Caco-2 (cell line): ENCODE measurements at regions not wholly inside any gene's neighbourhood (a gene's known extent, or its start where the extent isn't known, plus 50 kb on each side); places are given as distances from the start of the nearest gene placed in this dataset.

Experiments used
- BruUV-seq: library from RNA; stranded (reverse); fragments of 400-500 nt; replicated peaks from 2 replicates; lab custom pipeline; 2021; lab: Mats Ljungman, UMichigan
- CTCF ChIA-PET: fragments of 300-600 bp; sonication (Branson Sonifier 250); formaldehyde crosslinking; loops from one replicate; lab custom pipeline; 2022; ENCODE audit warnings: antibody characterized with exemption; lab: Charles Lee
- POLR2A ChIA-PET: fragments of 300-600 bp; sonication (Branson Sonifier 250); formaldehyde crosslinking; loops from one replicate; lab custom pipeline; 2022; ENCODE audit warnings: antibody characterized with exemption; lab: Charles Lee
- DNase-seq, 2 experiments: peaks; one replicate each; pipeline versions ENCODE4 v3.0.0 to v3.0.0-alpha.2; 2020 to 2022
- H3K27me3 ChIP-seq: replicated peaks from 2 replicates; pipeline ENCODE4 v1.6.0; 2011; ENCODE audit warnings: low read length; ENCODE audit not compliant: control insufficient read depth, insufficient read depth
- H3K36me3 ChIP-seq: 2 replicates; pipeline ENCODE4 v1.5.1; 2011; ENCODE audit warnings: low read length; ENCODE audit not compliant: control insufficient read depth, insufficient read depth
- H3K4me1 ChIP-seq: fragments of 250-450 bp; sonication (Bioruptor Pico); 2 replicates; pipeline ENCODE4 v1.5.1; 2020; ENCODE audit warnings: mild to moderate bottlenecking
- H3K4me3 ChIP-seq: 2 replicates; pipeline ENCODE4 v1.5.1; 2011; ENCODE audit warnings: low read depth, mild to moderate bottlenecking, control low read depth, low read length
- H3K9me3 ChIP-seq: fragments of 250-450 bp; sonication (Bioruptor Pico); 2 replicates; pipeline ENCODE4 v1.5.1; 2020; ENCODE audit warnings: mild to moderate bottlenecking, moderate library complexity
- H3K27ac Mint-ChIP-seq: one replicate; pipeline ENCODE4 v1.8.0; 2022; ENCODE audit warnings: mixed read lengths; ENCODE audit not compliant: unreplicated experiment
- H3K27me3 Mint-ChIP-seq: one replicate; pipeline ENCODE4 v1.8.0; 2022; ENCODE audit warnings: mixed read lengths; ENCODE audit not compliant: insufficient read depth, unreplicated experiment
- H3K36me3 Mint-ChIP-seq: one replicate; pipeline ENCODE4 v1.8.0; 2022; ENCODE audit warnings: mild to moderate bottlenecking, mixed read lengths; ENCODE audit not compliant: insufficient read depth, unreplicated experiment
- H3K4me1 Mint-ChIP-seq: one replicate; pipeline ENCODE4 v1.8.0; 2022; ENCODE audit warnings: low read depth, mixed read lengths; ENCODE audit not compliant: unreplicated experiment
- H3K4me3 Mint-ChIP-seq: one replicate; pipeline ENCODE4 v1.8.0; 2022; ENCODE audit warnings: mild to moderate bottlenecking, moderate library complexity, mixed read lengths; ENCODE audit not compliant: unreplicated experiment
- H3K9me3 Mint-ChIP-seq: one replicate; pipeline ENCODE4 v1.8.0; 2022; ENCODE audit warnings: mixed read lengths; ENCODE audit not compliant: unreplicated experiment
- intact Hi-C: fragments of 100-400 bp; cut with micrococcal nuclease; formaldehyde crosslinking; loops from one replicate; pipeline ENCODE4 v1.10.0; 2022; ENCODE audit not compliant: unreplicated experiment
- TF ChIP-seq, protein P1 (sequence below), 2 experiments: fragments of 200-600 bp in 1 of 2; IDR thresholded peaks; 1 replicate in 1 of 2; 2 replicates in 1 of 2; pipeline versions ENCODE4 v1.5.1 to v1.8.0; 2011 to 2022; ENCODE audit warnings: antibody characterized with exemption in 1 of 2, control low read depth in 1 of 2, inconsistent platforms in 1 of 2, low read depth in 1 of 2, low read length in 1 of 2, mild to moderate bottlenecking in 1 of 2, moderate library complexity in 1 of 2; ENCODE audit not compliant: insufficient read depth in 1 of 2, severe bottlenecking in 1 of 2, unreplicated experiment in 1 of 2

DNA sequence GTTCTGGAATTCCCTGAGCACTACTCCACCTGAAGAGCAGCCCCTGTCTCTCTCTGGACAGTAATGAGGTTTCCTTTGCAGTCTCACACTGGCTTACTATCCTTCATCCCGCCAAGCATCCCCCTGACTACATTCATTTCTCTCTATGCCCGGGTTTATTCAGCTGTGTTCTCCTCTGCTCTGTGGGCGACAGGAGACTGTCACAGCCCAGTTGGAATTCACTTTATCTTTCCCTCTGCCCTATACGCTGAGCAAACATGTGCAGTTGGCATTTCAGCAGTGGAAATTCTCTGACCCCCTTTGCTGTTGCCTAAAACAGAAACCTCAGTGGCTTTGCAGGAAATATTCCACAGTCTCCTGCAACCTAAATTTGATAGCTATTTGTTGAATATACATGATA, 83.5 kb upstream of the MAX start:
- no peak for DNase-seq

DNA sequence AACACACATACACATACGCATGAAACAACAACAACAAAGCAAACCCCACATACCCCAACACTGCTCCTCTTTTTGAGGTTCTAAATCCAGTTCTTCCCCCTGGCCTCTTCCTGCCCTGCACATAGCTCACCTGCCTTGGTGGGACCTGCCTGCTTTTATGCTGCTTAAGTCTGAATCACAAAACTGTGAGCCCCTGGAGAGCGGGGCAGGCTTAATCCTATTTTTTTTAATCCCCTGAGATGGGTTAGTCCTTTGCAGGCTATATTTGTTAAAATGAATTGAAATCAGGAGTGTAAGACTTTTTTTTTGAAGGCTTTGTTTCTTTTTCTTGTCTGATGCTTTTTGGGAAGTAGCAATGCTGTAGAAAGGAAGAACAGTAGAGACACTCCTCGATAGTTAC, 84.6 kb upstream of the MAX start:
- ChIA-PET CTCF (no interaction called here), POLR2A (no interaction called here)
- Mint-ChIP-seq H3K4me1 (no peaks in the 10 kb centered on the region), H3K27me3 (no peaks in the 10 kb centered on the region), H3K36me3 (no peaks in the 10 kb centered on the region), H3K9me3 (no peaks in the 10 kb centered on the region), H3K27ac (no peak overlapping the region), H3K4me3 (no peak overlapping the region)
- peaks cover 5% of the 10 kb centered on the region; the same call in 1 of the 2 replicates for H3K9me3 ChIP-seq
- BruUV-seq: no TSS peak
- no peak overlapping the region for H3K4me3 ChIP-seq
- H3K36me3 ChIP-seq: no peaks in the 10 kb centered on the region
- no peak for DNase-seq
- no peaks in the 10 kb centered on the region for H3K27me3 ChIP-seq
- H3K4me1 ChIP-seq: no peaks in the 10 kb centered on the region
- intact Hi-C loops: no loop called here
- TF ChIP-seq, protein P1, sequence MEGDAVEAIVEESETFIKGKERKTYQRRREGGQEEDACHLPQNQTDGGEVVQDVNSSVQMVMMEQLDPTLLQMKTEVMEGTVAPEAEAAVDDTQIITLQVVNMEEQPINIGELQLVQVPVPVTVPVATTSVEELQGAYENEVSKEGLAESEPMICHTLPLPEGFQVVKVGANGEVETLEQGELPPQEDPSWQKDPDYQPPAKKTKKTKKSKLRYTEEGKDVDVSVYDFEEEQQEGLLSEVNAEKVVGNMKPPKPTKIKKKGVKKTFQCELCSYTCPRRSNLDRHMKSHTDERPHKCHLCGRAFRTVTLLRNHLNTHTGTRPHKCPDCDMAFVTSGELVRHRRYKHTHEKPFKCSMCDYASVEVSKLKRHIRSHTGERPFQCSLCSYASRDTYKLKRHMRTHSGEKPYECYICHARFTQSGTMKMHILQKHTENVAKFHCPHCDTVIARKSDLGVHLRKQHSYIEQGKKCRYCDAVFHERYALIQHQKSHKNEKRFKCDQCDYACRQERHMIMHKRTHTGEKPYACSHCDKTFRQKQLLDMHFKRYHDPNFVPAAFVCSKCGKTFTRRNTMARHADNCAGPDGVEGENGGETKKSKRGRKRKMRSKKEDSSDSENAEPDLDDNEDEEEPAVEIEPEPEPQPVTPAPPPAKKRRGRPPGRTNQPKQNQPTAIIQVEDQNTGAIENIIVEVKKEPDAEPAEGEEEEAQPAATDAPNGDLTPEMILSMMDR (IDR thresholded peaks at IDR 0.05; ENCODE audit: insufficient read depth in 1 of 2, low read depth in 1 of 2, low read length in 1 of 2, severe bottlenecking in 1 of 2, unreplicated experiment in 1 of 2): no peak

More for the DNA sequence above, 83.5 kb upstream of the MAX start:
- Mint-ChIP-seq H3K9me3 (no peaks in the 10 kb centered on the region), H3K27me3 (no peaks in the 10 kb centered on the region), H3K36me3 (no peaks in the 10 kb centered on the region), H3K4me3 (no peak overlapping the region), H3K4me1 (no peaks in the 10 kb centered on the region), H3K27ac (no peak overlapping the region)
- CTCF ChIA-PET: interaction anchor here (0.6 kb wide), 1 partner anchor 48 kb away, joined by 8 read pairs; no protein-coding TSS in a partner anchor
- H3K9me3 ChIP-seq: peaks cover 6% of the 10 kb centered on the region; the same call in 1 of the 2 replicates
- H3K4me1 ChIP-seq: no peaks in the 10 kb centered on the region
- POLR2A ChIA-PET: no interaction called here
- no peaks in the 10 kb centered on the region for H3K36me3 ChIP-seq
- no TSS peak for BruUV-seq
- intact Hi-C loops: no loop called here
- H3K4me3 ChIP-seq: no peak overlapping the region
- H3K27me3 ChIP-seq: no peaks in the 10 kb centered on the region
- TF ChIP-seq, protein P1 (IDR thresholded peaks at IDR 0.05; ENCODE audit: insufficient read depth in 1 of 2, low read depth in 1 of 2, low read length in 1 of 2, severe bottlenecking in 1 of 2, unreplicated experiment in 1 of 2): no peak

DNA sequence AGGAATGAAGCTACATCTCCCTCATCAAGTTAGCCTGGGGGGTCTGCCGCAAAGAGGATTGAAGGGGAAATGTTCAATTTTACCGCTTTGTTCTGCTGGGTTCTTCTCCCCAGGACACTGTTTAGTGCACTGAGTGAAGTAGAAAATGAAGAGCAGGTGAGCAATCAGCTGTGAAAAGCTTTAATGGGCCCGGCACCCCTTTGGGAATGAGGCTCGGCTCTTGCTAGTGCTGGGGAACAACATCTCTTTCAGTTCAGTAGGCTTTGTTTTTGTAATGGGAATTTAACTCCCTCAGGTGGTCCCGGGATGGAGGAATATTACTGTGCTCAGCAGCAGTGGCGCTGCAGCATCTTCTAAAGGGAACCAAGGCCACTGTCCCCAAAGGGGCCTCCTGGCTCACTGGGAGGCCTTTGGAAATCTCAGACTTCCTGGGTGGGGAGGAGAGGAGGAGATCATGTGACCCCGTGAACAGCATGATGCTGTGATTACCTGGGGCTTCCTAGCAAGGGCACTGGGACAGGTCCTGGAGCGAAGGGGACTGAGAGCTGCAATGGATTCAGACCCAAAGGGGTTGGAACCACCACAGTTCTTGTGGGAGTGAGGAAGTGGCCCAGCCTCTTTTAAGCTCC, 85.2 kb upstream of the MAX start:
- H3K9me3 ChIP-seq: no peaks in the 10 kb centered on the region; the same call in 1 of the 2 replicates
- H3K27me3 ChIP-seq: no peaks in the 10 kb centered on the region
- no peak overlapping the region for H3K4me3 ChIP-seq
- intact Hi-C loops: no loop called here
- no peaks in the 10 kb centered on the region for H3K36me3 ChIP-seq
- H3K9me3 Mint-ChIP-seq: no peaks in the 10 kb centered on the region
- no peak overlapping the region for H3K4me3 Mint-ChIP-seq
- no TSS peak for BruUV-seq
- no peaks in the 10 kb centered on the region for H3K4me1 Mint-ChIP-seq
- H3K27me3 Mint-ChIP-seq: no peaks in the 10 kb centered on the region
- CTCF ChIA-PET: no interaction called here
- POLR2A ChIA-PET: no interaction called here
- no peaks in the 10 kb centered on the region for H3K4me1 ChIP-seq
- no peaks in the 10 kb centered on the region for H3K36me3 Mint-ChIP-seq
- H3K27ac Mint-ChIP-seq: no peak overlapping the region
- TF ChIP-seq, protein P1 (IDR thresholded peaks at IDR 0.05; ENCODE audit: insufficient read depth in 1 of 2, low read depth in 1 of 2, low read length in 1 of 2, severe bottlenecking in 1 of 2, unreplicated experiment in 1 of 2): no peak
- DNase-seq: no peak
